GM23338 (cell line): ENCODE measurements at regions not wholly inside any gene's neighbourhood (a gene's known extent, or its start where the extent isn't known, plus 50 kb on each side); places are given as distances from the start of the nearest gene placed in this dataset.

ENCODE experiments used
- ATAC-seq: fragments of 200-7000 bp; cut with Tn5 transposase; 3 replicates; pipeline ENCODE4 v1.9.1; 2020
- DNase-seq: peaks from one replicate; pipeline ENCODE4 v3.0.0-alpha.2; 2015; ENCODE audit warnings: low spot score
- H2AFZ ChIP-seq: fragments of 200-600 bp; sonication (generic); 2 replicates; pipeline ENCODE4 v1.8.0; 2016; ENCODE audit warnings: antibody characterized with exemption, mild to moderate bottlenecking, moderate library complexity
- H3F3A ChIP-seq: fragments of 200-600 bp; sonication (generic); replicated peaks from 2 replicates; pipeline ENCODE4 v1.8.0; 2017; ENCODE audit warnings: antibody characterized with exemption, mixed run types, low read depth
- H3K27ac ChIP-seq: fragments of 200-600 bp; sonication (generic); 2 replicates; pipeline ENCODE4 v1.6.1; 2016; ENCODE audit warnings: low read depth
- H3K27me3 ChIP-seq: fragments of 200-600 bp; sonication (generic); 2 replicates; pipeline ENCODE4 v1.8.0; 2016; ENCODE audit warnings: mild to moderate bottlenecking, mixed run types, moderate library complexity; ENCODE audit not compliant: insufficient read depth
- H3K36me3 ChIP-seq: fragments of 200-600 bp; sonication (generic); 2 replicates; pipeline ENCODE4 v1.8.0; 2016; ENCODE audit warnings: mild to moderate bottlenecking; ENCODE audit not compliant: insufficient read depth
- H3K4me1 ChIP-seq: fragments of 200-600 bp; sonication (generic); 2 replicates; pipeline ENCODE4 v1.8.0; 2016; ENCODE audit warnings: mild to moderate bottlenecking, moderate library complexity; ENCODE audit not compliant: insufficient read depth
- H3K4me2 ChIP-seq: fragments of 200-600 bp; sonication (generic); 2 replicates; pipeline ENCODE4 v1.7.1; 2017; ENCODE audit warnings: mixed run types
- H3K4me3 ChIP-seq: fragments of 200-600 bp; sonication (generic); 2 replicates; pipeline ENCODE4 v1.6.1; 2016; ENCODE audit warnings: mixed run types
- H3K79me2 ChIP-seq: fragments of 200-600 bp; sonication (generic); replicated peaks from 2 replicates; pipeline ENCODE4 v1.8.0; 2017; ENCODE audit warnings: mild to moderate bottlenecking; ENCODE audit not compliant: insufficient read depth
- H3K9me2 ChIP-seq: fragments of 200-600 bp; sonication (generic); 2 replicates; pipeline ENCODE4 v1.8.0; 2017; ENCODE audit not compliant: insufficient read depth
- H4K20me1 ChIP-seq: fragments of 200-600 bp; sonication (generic); replicated peaks from 2 replicates; pipeline ENCODE4 v1.8.0; 2017; ENCODE audit warnings: mild to moderate bottlenecking; ENCODE audit not compliant: insufficient read depth
- H3K27ac Mint-ChIP-seq: 2 replicates; pipeline ENCODE4 v1.8.0; 2020; ENCODE audit warnings: inconsistent platforms, mild to moderate bottlenecking, moderate library complexity, mixed read lengths
- H3K27me3 Mint-ChIP-seq: 3 replicates; pipeline ENCODE4 v1.8.0; 2022; ENCODE audit warnings: low read depth, mild to moderate bottlenecking, moderate library complexity, mixed read lengths, inconsistent platforms; ENCODE audit not compliant: insufficient read depth, poor library complexity
- H3K36me3 Mint-ChIP-seq: 3 replicates; pipeline ENCODE4 v1.8.0; 2021; ENCODE audit warnings: low read depth, mild to moderate bottlenecking, inconsistent platforms, moderate library complexity, mixed read lengths
- H3K4me1 Mint-ChIP-seq: 3 replicates; pipeline ENCODE4 v1.8.0; 2020; ENCODE audit warnings: mild to moderate bottlenecking, inconsistent platforms, mixed read lengths
- H3K4me3 Mint-ChIP-seq: 3 replicates; pipeline ENCODE4 v1.8.0; 2021; ENCODE audit warnings: moderate library complexity, mild to moderate bottlenecking, inconsistent platforms, mixed read lengths
- H3K9me3 Mint-ChIP-seq: 3 replicates; pipeline ENCODE4 v1.8.0; 2020; ENCODE audit warnings: moderate library complexity, mild to moderate bottlenecking, inconsistent platforms, mixed read lengths
- CREB1 ChIP-seq: fragments of 250-450 bp; sonication (Bioruptor Pico); IDR thresholded peaks from 2 replicates; pipeline ENCODE4 v1.5.0; 2020; ENCODE audit warnings: low read depth, mild to moderate bottlenecking, moderate library complexity
- CTCF ChIP-seq, 2 experiments: fragments of 200-600 bp in 1 of 2; sonication (generic) in 1 of 2; conservative IDR thresholded peaks; 2 replicates each; pipeline versions ENCODE4 v1.5.1 to v1.6.1; 2016 to 2017; ENCODE audit warnings: antibody characterized with exemption in 2 of 2, low read depth in 2 of 2, mild to moderate bottlenecking in 2 of 2, moderate library complexity in 1 of 2
- ETS1 ChIP-seq: IDR thresholded peaks from 2 replicates; pipeline ENCODE4 v1.6.1; 2016; ENCODE audit warnings: antibody characterized with exemption
- EZH2 ChIP-seq: fragments of 200-600 bp; sonication (generic); IDR thresholded peaks from one replicate; pipeline ENCODE4 v1.8.0; 2017; ENCODE audit warnings: antibody characterized with exemption, mild to moderate bottlenecking, low read depth; ENCODE audit not compliant: unreplicated experiment
- EZH2phosphoT487 ChIP-seq: fragments of 200-600 bp; sonication (generic); IDR thresholded peaks from one replicate; pipeline ENCODE4 v1.8.1; 2018; ENCODE audit warnings: antibody characterized with exemption; ENCODE audit not compliant: unreplicated experiment
- JUNB ChIP-seq: IDR thresholded peaks from one replicate; pipeline ENCODE4 v1.6.1; 2016; ENCODE audit warnings: antibody characterized with exemption; ENCODE audit not compliant: unreplicated experiment
- NANOG ChIP-seq: IDR thresholded peaks from 2 replicates; pipeline ENCODE4 v1.6.1; 2016; ENCODE audit warnings: antibody characterized with exemption, borderline replicate concordance
- POLR2AphosphoS5 ChIP-seq: IDR thresholded peaks from 2 replicates; pipeline ENCODE4 v1.6.1; 2016; ENCODE audit warnings: antibody characterized with exemption, low read depth
- REST ChIP-seq: IDR thresholded peaks from one replicate; pipeline ENCODE4 v1.6.1; 2018; ENCODE audit warnings: antibody characterized with exemption; ENCODE audit not compliant: unreplicated experiment
- STAT1 ChIP-seq: IDR thresholded peaks from one replicate; pipeline ENCODE4 v1.6.1; 2016; ENCODE audit warnings: antibody characterized with exemption; ENCODE audit not compliant: unreplicated experiment
- ZNF114 ChIP-seq: fragments of 250-450 bp; sonication (Bioruptor Pico); IDR thresholded peaks from 2 replicates; pipeline ENCODE4 v1.5.0; 2020; ENCODE audit warnings: mild to moderate bottlenecking, moderate library complexity
- ZNF331 ChIP-seq: fragments of 250-450 bp; sonication (Bioruptor Pico); IDR thresholded peaks from 2 replicates; pipeline ENCODE4 v1.5.0; 2020; ENCODE audit warnings: low read depth, mild to moderate bottlenecking, moderate library complexity
- ZNF462 ChIP-seq: fragments of 250-450 bp; sonication (Bioruptor Pico); IDR thresholded peaks from 2 replicates; pipeline ENCODE4 v1.5.0; 2020; ENCODE audit warnings: mild to moderate bottlenecking, moderate library complexity

- Mint-ChIP-seq H3K9me3 (peaks cover 64% of the 10 kb centered on the region), H3K4me3 (no peak overlapping the region), H3K36me3 (peaks cover 5% of the 10 kb centered on the region; the same call in 2 of the 3 replicates), H3K4me1 (no peaks in the 10 kb centered on the region), H3K27ac (no peak overlapping the region), H3K27me3 (peaks cover 14% of the 10 kb centered on the region)
- DNase-seq, result no peak
- no peaks in the 10 kb centered on the region for H4K20me1 ChIP-seq
- no peak overlapping the region for H2AFZ ChIP-seq
- no peak overlapping the region for H3K27ac ChIP-seq
- no peaks in the 10 kb centered on the region for H3K9me2 ChIP-seq
- no peaks in the 10 kb centered on the region for H3F3A ChIP-seq
- H3K4me3 ChIP-seq, result no peak overlapping the region
- ATAC-seq, result no peak
- no peaks in the 10 kb centered on the region for H3K36me3 ChIP-seq
- H3K4me2 ChIP-seq, result no peak overlapping the region
- no peaks in the 10 kb centered on the region for H3K79me2 ChIP-seq
- no peaks in the 10 kb centered on the region for H3K27me3 ChIP-seq
- TF ChIP-seq ZNF331 (CRISPR knock-in tag), result no peak
- no peak for TF ChIP-seq CREB1
- no peak for TF ChIP-seq STAT1
- no peak for TF ChIP-seq ZNF462 (CRISPR knock-in tag)
- no peak for TF ChIP-seq ETS1
- no peak for TF ChIP-seq EZH2
- no peak for TF ChIP-seq POLR2AphosphoS5
- TF ChIP-seq REST, result no peak
- no peak for TF ChIP-seq EZH2phosphoT487
- TF ChIP-seq CTCF (conservative IDR thresholded peaks at IDR 0.05; ENCODE audit: low read depth in 2 of 2), result no peak
- no peak for TF ChIP-seq JUNB
- no peak for TF ChIP-seq NANOG
- no peak for TF ChIP-seq ZNF114 (CRISPR knock-in tag)
- H3K4me1 ChIP-seq, result no peaks in the 10 kb centered on the region
These were observed 78.6 kb upstream of the TTC34 start for GRCh38 chr1:2880086-2880485.
